Jurkat, Clone E6-1 (cell line): ENCODE measurements at regions not wholly inside any gene's neighbourhood (a gene's known extent, or its start where the extent isn't known, plus 50 kb on each side); places are given as distances from the start of the nearest gene placed in this dataset.

Source experiments
- DNase-seq: peaks from one replicate; pipeline ENCODE4 v3.0.0-alpha.2; 2011; ENCODE audit warnings: low read depth, low spot score
- H3K4me3 ChIP-seq: 2 replicates; pipeline ENCODE4 v1.5.1; 2011; ENCODE audit warnings: mild to moderate bottlenecking, low read length, control low read depth, moderate library complexity

DNA sequence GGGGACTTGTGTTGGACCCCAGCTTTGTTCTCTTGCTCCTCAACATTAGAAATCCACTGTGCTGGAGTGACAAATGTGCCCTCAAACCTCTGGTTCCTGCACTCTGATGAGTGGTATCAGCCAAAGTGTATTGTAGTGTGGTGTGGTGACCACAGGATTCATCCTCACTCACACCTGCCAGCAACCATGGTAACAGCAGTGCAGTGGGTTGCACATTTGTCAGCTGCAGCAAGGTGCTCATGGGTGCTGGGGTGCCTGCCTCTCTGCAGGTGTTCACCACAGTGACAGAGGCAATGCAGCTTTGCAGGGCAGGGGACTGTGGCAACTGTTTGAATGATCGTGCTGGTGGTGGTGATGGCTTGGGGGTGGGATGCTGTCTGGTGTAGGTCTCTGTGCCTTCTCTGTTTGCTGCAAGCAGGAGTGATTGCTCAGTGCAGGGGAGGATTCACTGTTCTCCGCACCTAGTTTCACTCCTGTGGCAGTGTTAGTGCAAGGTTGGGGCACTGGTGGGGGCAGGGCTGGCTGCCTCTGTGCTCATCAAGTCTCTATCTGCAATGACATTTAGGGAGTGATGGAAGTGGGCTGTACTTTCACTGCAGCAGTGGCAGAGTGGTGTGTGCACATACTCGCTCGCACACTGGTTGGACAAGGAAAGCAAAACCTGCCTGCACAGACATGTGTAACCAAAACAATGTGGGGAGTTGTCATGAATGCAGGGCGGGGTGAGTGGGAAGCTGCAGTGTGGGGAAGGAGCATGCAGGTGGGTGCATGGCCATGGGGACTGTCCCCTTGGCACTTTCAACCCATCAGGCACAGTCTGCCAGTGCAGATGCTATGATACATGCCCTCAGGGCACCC is 301.1 kb downstream of the PIK3C3 start:
- DNase-seq = peak; percentile 1
- no peak overlapping the region for H3K4me3 ChIP-seq

- no peak overlapping the region for H3K4me3 ChIP-seq
- no peak for DNase-seq
These were observed 303.4 kb downstream of the PIK3C3 start for GRCh38 chr18:42258301-42258965.

DNA sequence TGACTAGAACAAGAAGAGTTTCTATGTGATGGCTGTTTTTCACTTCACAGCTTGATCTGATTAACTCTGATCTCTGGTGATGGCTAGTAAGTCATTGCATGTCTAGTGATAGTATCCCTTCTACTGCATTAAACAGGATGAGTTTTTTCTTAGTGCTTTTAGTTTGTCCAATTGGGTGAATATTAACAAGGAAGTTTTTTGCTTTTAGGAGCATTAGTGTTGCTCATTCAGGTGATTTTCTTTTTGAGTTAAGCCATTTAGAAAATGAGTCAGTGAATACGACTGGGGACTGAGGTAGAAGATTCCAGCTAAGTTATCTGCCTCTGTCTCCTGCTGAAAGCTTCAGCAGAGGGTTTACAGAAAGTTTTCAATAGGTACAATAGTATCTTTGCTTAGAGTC is 306.7 kb downstream of the PIK3C3 start:
- no peak for DNase-seq
- H3K4me3 ChIP-seq = no peak overlapping the region

DNA sequence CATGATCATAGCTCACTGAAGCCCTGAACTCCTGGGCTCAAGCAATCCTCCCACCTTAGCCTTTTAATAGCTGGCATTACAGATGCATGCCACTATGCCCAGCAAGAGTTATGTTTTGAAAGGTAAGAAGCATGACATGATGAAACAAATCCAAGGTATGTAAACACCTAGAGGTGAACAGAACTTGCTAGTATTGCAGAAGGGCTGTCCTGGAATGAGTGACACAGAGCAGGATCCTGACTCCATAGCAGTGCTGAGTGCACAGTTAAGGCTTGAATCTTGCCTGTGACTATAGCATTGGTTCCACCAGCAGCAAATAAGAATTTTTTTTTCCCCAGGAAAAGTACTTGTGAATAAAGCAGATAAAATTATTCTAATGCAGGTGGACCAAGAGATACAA is 309.5 kb downstream of the PIK3C3 start:
- DNase-seq = no peak
- H3K4me3 ChIP-seq = no peak overlapping the region

DNA sequence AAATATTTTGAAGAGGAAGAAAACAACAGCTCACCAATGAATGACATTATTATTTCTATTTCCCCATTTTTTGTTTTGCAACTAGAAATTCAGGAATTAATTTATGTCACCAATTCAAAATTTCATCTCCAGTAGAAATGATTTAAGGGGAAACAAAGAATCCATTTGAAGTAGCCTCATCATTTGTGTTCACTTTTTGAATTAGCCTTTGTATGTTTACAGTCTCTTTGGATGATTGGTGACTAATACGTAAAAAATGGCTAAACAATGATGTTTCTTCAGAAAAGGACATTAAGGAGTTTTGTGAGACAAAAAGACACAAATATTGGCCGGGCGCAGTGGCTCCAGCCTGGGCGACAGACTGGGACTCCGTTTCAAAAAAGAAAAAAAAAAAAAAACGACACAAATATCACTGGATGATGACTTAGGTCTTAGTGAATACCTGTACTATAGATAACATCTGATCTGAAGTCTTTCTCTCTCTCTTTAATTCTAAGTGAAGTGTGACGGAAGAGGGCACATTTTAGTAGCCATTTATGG is 313.2 kb downstream of the PIK3C3 start:
- no peak overlapping the region for H3K4me3 ChIP-seq
- no peak for DNase-seq

DNA sequence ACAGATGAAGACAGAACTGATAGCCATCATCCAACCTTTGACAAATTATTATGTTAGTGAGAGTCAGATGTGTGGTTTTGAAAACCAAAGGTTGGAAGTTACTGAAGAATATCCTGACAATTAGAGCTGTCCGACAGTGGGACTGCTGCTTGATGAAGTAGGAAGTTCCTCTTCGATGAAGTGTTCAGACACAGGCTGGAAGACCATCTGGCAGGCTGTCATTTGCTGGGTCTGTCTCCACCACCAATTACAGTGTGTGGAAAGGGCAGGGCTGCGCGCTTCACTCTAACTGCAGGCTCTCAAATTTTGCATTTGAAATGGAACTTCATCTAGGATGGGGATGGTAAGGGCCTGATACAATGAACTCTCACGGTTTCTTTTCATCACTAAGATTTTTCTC is 313.8 kb downstream of the PIK3C3 start:
- no peak for DNase-seq
- no peak overlapping the region for H3K4me3 ChIP-seq

GRCh38 chr18:42271647-42272414 is 316.8 kb downstream of the PIK3C3 start:
- no peak overlapping the region for H3K4me3 ChIP-seq
- no peak for DNase-seq

GRCh38 chr18:42274488-42275137 is 319.6 kb downstream of the PIK3C3 start:
- no peak overlapping the region for H3K4me3 ChIP-seq
- peak; percentile 28 for DNase-seq

DNA sequence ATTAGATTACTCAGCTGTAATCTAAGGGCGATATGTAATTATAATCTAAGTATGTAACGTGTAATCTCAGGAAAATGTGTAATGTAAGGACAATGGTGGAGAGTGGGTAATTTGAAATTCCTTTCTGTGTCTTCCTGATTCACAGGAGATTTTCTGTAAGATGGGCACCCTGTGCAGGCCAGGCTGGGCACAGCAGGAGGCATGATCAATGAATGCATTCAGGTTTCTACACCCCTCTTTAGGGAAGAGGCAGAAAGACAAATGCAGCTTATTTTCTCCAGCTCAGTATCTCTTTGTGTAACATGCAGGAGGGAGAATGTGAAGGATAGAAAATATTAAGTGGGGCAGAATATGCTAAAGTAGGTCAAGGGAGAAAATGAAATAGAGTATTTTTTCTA is 320.1 kb downstream of the PIK3C3 start:
- no peak overlapping the region for H3K4me3 ChIP-seq
- no peak for DNase-seq

DNA sequence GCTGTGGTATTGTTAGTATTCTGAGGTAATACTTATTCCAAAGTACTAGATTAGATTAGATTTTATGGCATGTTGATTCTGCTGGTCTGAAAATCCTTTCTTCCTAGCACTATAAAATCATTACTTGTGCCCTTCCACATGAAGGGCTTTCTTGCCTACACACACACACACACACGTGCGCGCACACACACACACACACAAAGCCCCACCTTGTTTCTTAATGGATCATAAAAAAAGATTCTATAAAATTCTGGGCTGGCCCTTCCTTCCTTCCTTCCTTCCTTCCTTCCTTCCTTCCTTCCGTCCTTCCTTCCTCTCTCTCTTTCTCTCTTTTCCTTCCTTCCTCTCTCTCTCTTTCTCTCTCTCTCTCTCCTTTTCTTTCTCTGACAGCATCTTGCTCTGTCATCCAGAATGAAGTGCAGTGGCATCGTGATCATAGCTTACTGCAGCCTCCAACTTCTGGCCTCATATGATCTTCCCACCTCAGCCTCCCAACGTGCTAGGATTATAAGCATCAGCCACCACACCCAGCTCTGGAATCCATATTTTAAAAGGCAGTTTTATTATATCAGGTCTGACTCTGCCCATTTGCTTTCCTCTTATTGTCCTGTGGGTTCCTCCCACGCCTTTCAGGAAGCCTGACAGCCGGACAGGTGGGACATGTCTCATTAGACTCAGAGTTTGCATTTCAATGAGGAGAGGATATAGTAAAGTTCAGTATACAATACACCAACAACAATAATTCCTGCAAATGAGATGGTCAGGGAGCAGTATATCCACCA is 321.1 kb downstream of the PIK3C3 start:
- DNase-seq = no peak
- no peak overlapping the region for H3K4me3 ChIP-seq

DNA sequence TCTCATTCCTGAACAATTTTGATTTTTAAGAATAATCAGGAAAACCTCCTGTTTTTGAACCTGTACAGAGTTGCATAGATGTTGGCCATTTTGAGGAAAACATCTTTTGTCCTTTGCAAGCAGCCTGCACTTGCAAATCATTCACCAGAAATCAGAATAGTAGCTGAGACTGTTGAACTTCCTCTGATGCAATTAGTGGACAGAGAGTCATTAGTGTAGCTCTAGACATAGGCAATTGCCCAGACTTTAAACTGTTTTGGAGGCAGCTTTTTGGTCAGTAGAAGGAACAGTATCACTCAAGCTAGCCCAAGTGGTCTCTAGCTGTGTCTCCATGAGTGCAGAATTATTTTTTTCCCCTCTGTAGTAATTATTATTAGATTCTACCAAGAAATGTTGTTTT is 326.1 kb downstream of the PIK3C3 start:
- no peak for DNase-seq
- no peak overlapping the region for H3K4me3 ChIP-seq

DNA sequence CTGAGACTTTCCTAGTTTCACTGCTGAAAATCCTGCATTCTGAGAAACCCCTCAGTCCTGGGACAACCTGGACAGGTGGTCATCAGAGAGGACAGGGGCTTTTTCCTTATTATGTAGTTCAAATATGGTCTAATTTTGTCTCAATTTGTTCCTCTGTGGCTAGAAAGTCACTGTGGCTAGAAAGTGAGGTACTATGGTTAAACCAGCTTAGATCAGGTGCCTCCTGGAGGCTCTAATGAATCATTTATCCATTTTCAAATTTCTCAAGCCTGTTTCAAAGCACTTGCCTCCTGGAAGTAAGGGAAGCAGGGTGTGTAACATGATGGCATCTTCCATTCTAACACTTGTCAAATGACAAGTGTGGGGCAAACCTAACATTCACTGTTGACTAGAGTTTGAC is 326.8 kb downstream of the PIK3C3 start:
- H3K4me3 ChIP-seq = no peak overlapping the region
- no peak for DNase-seq

DNA sequence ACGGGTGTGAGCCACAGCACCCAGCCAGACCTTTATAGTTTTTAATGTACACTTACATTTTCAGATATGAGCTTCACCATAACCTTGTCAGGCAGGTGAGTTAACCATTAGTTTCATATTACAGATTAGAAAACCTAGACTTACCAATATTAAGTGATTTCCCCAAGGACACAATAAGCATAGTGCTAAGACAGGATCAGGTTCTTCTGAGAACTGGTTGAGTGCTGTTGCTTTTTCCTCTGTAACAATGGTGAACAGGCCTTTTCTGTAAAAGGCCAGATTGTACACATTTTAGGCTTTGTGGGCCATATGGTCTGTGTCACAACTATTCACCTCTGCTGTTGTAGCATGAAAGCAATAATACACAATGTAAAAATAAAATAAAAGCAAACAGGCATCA is 332.0 kb downstream of the PIK3C3 start:
- no peak overlapping the region for H3K4me3 ChIP-seq
- no peak for DNase-seq

DNA sequence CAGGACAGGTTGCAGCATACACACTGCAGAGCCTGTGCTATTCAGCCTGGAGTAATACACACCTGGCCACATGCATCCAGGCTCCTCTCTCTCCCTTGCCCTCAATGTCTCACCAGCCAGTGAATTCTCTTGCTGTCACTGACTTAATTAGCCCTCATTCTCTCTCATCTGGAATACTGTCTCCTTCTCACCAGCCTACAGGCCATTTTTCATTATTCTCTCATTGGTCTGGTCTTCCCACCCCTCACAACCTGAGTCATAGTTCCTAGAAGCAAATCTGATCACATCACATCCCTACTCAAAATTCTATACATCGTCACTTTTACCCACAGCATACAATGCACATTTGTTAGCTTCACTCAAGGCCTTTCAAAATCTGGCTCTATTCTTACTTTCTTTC is 333.1 kb downstream of the PIK3C3 start:
- no peak for DNase-seq
- no peak overlapping the region for H3K4me3 ChIP-seq

DNA sequence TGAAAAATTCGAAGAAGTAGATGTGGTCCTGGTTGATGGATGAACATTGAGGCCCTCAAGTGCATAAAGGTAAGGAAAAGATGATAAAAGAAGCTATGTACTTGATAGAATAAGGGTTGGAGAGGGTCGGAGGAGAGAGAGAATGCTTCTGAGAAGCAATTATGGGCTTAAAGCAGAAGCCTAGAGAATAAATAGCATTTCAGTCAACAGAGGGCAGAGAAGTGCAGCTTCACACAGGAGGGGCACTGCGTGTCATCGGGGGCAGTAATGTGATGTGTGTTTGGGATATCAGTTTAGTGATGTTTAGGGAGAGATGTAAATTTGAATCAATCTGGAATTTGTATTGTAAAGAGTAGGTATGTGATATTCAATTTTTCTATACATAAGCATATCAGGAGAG is 334.5 kb downstream of the PIK3C3 start:
- H3K4me3 ChIP-seq = no peak overlapping the region
- no peak for DNase-seq

DNA sequence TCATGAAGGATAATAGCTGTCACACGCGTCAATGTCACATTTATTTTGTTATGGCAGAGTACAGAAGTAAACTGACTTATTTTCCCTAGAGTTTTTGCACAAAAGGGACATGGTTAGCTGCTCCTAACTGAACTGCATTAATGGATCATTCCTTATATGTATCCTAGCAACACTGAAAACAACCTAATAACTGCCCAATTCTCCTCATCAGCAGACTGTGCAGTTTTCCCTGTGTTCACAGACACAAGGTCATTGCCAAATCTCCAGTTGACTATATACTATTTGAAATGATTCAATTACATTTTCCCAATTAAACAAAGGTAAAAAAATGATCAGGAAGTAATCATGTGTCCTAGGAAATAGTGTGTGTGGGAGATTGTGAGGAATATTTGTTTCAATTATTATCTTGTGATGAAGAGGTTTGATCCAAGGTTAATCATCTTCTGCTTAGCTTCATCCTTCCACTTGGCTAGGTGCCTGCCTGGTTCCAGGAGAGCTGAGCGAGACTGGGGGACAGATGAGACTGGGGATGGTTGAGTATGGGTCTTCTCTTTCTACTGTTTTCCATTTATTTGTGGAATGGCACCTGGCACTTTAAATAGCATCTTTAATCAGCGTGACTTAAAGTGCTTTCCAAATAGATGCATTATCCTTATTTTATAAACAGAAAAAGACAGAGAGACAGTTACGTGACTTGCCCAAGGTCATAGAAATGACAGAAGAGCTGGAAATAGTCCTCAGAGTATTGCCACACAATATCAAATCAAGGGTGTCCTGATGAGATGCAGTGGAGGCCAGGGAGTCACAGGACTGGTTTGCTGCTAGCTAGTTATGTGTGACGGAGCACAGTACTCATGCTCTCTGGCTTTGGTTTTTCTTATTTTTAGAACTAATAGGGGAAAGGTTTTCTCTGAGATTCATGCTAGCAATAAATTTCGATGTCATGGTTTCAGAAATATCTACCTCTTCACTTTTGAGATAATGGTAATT is 335.6 kb downstream of the PIK3C3 start:
- DNase-seq = no peak
- H3K4me3 ChIP-seq = no peak overlapping the region

DNA sequence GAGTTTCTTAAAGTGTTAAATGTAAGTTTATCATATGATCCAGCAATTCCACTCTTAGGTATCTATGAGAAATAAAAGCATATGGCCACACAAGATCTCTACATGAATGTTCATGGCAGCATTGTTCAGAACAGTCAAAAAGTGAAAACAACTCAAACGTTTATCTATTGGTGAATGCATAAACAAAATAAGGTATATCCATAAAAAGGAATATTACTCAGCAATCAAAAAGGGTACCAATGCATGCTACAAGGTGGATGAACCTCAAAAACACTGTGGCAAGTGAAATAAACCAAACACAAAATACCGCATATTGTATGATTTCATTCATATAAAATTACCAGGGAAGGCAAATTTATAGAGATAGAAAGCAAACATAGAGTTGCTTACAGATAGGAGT is 337.6 kb downstream of the PIK3C3 start:
- no peak overlapping the region for H3K4me3 ChIP-seq
- DNase-seq = no peak

GRCh38 chr18:42296192-42296591 is 341.2 kb downstream of the PIK3C3 start:
- H3K4me3 ChIP-seq = no peak overlapping the region
- DNase-seq = no peak
